ENCODE measurements at regions not wholly inside any gene's neighbourhood (a gene's known extent, or its start where the extent isn't known, plus 50 kb on each side); places are given as distances from the start of the nearest gene placed in this dataset.

- Histone ChIP-seq H3K4me1 (no peaks in the 10 kb centered on the region), H3K9me3 (no peaks in the 10 kb centered on the region), H3K4me3 (no peak overlapping the region), H3K27ac (no peak overlapping the region), H3K36me3 (no peaks in the 10 kb centered on the region), H3K27me3 (no peaks in the 10 kb centered on the region)
- TF ChIP-seq POLR2AphosphoS5 (IDR thresholded peaks at IDR 0.05), result no peak
- no peak for TF ChIP-seq CTCF (IDR thresholded peaks at IDR 0.05)
- no peak for TF ChIP-seq POLR2A (IDR thresholded peaks at IDR 0.05)
- no peak for TF ChIP-seq EP300 (IDR thresholded peaks at IDR 0.05)
- 46 to 73% (median 58%) methylated on average over 1 of the region's 1 CpG for WGBS, 5 donors
- intact Hi-C loops (cut with DNase I; ENCODE audit: low total_unique reads), result no loop called here
- DNase-seq, result no peak
Measured at GRCh38 chr2:139317259-139317658, 537.1 kb upstream of the NXPH2 start.

- H3K4me3 ChIP-seq, result no peak overlapping the region
- intact Hi-C loops (cut with DNase I; ENCODE audit: low total_unique reads), result no loop called here
- no peaks in the 10 kb centered on the region for H3K36me3 ChIP-seq
- 33 to 72% (median 58%) methylated on average over 1 of the region's 1 CpG for WGBS, 5 donors
- no peaks in the 10 kb centered on the region for H3K9me3 ChIP-seq
- H3K27me3 ChIP-seq, result no peaks in the 10 kb centered on the region
- TF ChIP-seq CTCF (IDR thresholded peaks at IDR 0.05) (no peak), POLR2A (IDR thresholded peaks at IDR 0.05) (no peak), EP300 (IDR thresholded peaks at IDR 0.05) (no peak), POLR2AphosphoS5 (IDR thresholded peaks at IDR 0.05) (no peak)
- no peaks in the 10 kb centered on the region for H3K4me1 ChIP-seq
- no peak overlapping the region for H3K27ac ChIP-seq
- peak in 1 of 2 donors; percentile 34 for DNase-seq
Measured at GRCh38 chr2:139314059-139314458, 533.9 kb upstream of the NXPH2 start.

GRCh38 chr2:139296672-139297209, 516.6 kb upstream of the NXPH2 start:
- Histone ChIP-seq H3K4me1 (no peaks in the 10 kb centered on the region), H3K36me3 (no peaks in the 10 kb centered on the region), H3K27ac (no peak overlapping the region), H3K27me3 (no peaks in the 10 kb centered on the region), H3K4me3 (no peak overlapping the region), H3K9me3 (no peaks in the 10 kb centered on the region)
- intact Hi-C loops (cut with DNase I; ENCODE audit: low total_unique reads), result no loop called here
- DNase-seq, result no peak
- TF ChIP-seq EP300 (IDR thresholded peaks at IDR 0.05) (no peak), CTCF (IDR thresholded peaks at IDR 0.05) (no peak), POLR2A (IDR thresholded peaks at IDR 0.05) (no peak), POLR2AphosphoS5 (IDR thresholded peaks at IDR 0.05) (no peak)
- WGBS, 5 donors, result 49 to 72% (median 59%) methylated on average over 3 of the region's 3 CpGs

GRCh38 chr2:139293992-139294548, 513.9 kb upstream of the NXPH2 start:
- intact Hi-C loops (cut with DNase I; ENCODE audit: low total_unique reads), result no loop called here
- Histone ChIP-seq H3K36me3 (no peaks in the 10 kb centered on the region), H3K4me1 (no peaks in the 10 kb centered on the region), H3K4me3 (no peak overlapping the region), H3K27me3 (no peaks in the 10 kb centered on the region), H3K9me3 (no peaks in the 10 kb centered on the region), H3K27ac (no peak overlapping the region)
- TF ChIP-seq EP300 (IDR thresholded peaks at IDR 0.05) (no peak), POLR2A (IDR thresholded peaks at IDR 0.05) (no peak), CTCF (IDR thresholded peaks at IDR 0.05) (no peak), POLR2AphosphoS5 (IDR thresholded peaks at IDR 0.05) (no peak)
- 62 to 70% (median 67%) methylated on average over 6 of the region's 6 CpGs for WGBS, 5 donors
- DNase-seq, result no peak
